HEK293 (cell line): ENCODE measurements at regions not wholly inside any gene's neighbourhood (a gene's known extent, or its start where the extent isn't known, plus 50 kb on each side); places are given as distances from the start of the nearest gene placed in this dataset.

Experiments used
- CTCF ChIA-PET: fragments of 350-600 bp; formaldehyde crosslinking; extraction: SDS; loops from one replicate; lab custom pipeline; 2021; ENCODE audit warnings: antibody characterized with exemption; lab: Yijun Ruan, JAX
- POLR2A ChIA-PET: fragments of 300-600 bp; formaldehyde crosslinking; extraction: SDS; loops from one replicate; lab custom pipeline; 2020; ENCODE audit warnings: antibody characterized with exemption, inconsistent platforms; lab: Yijun Ruan, JAX
- H3K27ac ChIP-seq: fragments of 200-500 bp; sonication (Bioruptor generic); 2 replicates; pipeline ENCODE4 v1.5.1; 2014; ENCODE audit warnings: low read depth, low read length, control low read depth, inconsistent platforms; ENCODE audit errors: extremely low read depth
- H3K36me3 ChIP-seq, 2 experiments: fragments of 200-500 bp in 1 of 2; sonication (Bioruptor generic) in 1 of 2; 1 replicate in 1 of 2; 2 replicates in 1 of 2; pipeline ENCODE4 v1.5.1; 2014 to 2017; ENCODE audit warnings: inconsistent platforms in 2 of 2, low read length in 2 of 2; ENCODE audit not compliant: control insufficient read depth in 2 of 2, insufficient read depth in 1 of 2
- H3K4me1 ChIP-seq: fragments of 200-500 bp; sonication (Bioruptor generic); 2 replicates; pipeline ENCODE4 v1.5.1; 2014; ENCODE audit warnings: mild to moderate bottlenecking, low read length, inconsistent platforms; ENCODE audit not compliant: control insufficient read depth, insufficient read depth
- H3K4me3 ChIP-seq: 2 replicates; pipeline ENCODE4 v1.5.1; 2011; ENCODE audit warnings: low read depth, mild to moderate bottlenecking, control low read depth, low read length, moderate library complexity
- H3K9me3 ChIP-seq: fragments of 200-500 bp; sonication (Bioruptor generic); 2 replicates; pipeline ENCODE4 v1.5.1; 2014; ENCODE audit warnings: low read depth, low read length, inconsistent platforms; ENCODE audit not compliant: control insufficient read depth, insufficient read depth
- HOXD13 ChIP-seq: sonication (generic); formaldehyde crosslinking; IDR thresholded peaks from 2 replicates; pipeline ENCODE4 v1.8.0; 2022; ENCODE audit warnings: missing genetic modification reagents, borderline replicate concordance
- KLF10 ChIP-seq: fragments of 450-650 bp; IDR thresholded peaks from 2 replicates; pipeline ENCODE4 v1.5.1; 2018; ENCODE audit warnings: missing biosample characterization, mild to moderate bottlenecking, missing genetic modification characterization
- SP3 ChIP-seq: fragments of 450-650 bp; formaldehyde crosslinking; IDR thresholded peaks from 2 replicates; pipeline ENCODE4 v1.5.1; 2016; ENCODE audit warnings: missing biosample characterization, missing genetic modification characterization
- TCF7L2 ChIP-seq: IDR thresholded peaks from 2 replicates; pipeline ENCODE4 v1.6.1; 2011; ENCODE audit warnings: low read depth, mild to moderate bottlenecking, inconsistent platforms, low read length, moderate library complexity, borderline replicate concordance
- ZFP3 ChIP-seq: fragments of 450-650 bp; formaldehyde crosslinking; IDR thresholded peaks from 2 replicates; pipeline ENCODE4 v1.5.1; 2016; ENCODE audit warnings: low read depth, missing biosample characterization, missing genetic modification characterization
- ZNF138 ChIP-seq: fragments of 450-650 bp; formaldehyde crosslinking; IDR thresholded peaks from 2 replicates; pipeline ENCODE4 v1.5.1; 2016; ENCODE audit warnings: missing biosample characterization, missing genetic modification characterization, borderline replicate concordance
- ZNF140 ChIP-seq: fragments of 450-650 bp; formaldehyde crosslinking; IDR thresholded peaks from 2 replicates; pipeline ENCODE4 v1.5.1; 2016; ENCODE audit warnings: missing biosample characterization, missing genetic modification characterization
- ZNF175 ChIP-seq: fragments of 450-650 bp; formaldehyde crosslinking; IDR thresholded peaks from 2 replicates; pipeline ENCODE4 v1.5.1; 2016; ENCODE audit warnings: missing biosample characterization, missing genetic modification characterization
- ZNF221 ChIP-seq: fragments of 450-650 bp; formaldehyde crosslinking; IDR thresholded peaks from 2 replicates; pipeline ENCODE4 v1.5.1; 2017; ENCODE audit warnings: missing biosample characterization, missing genetic modification characterization, borderline replicate concordance
- ZNF223 ChIP-seq: fragments of 450-650 bp; formaldehyde crosslinking; IDR thresholded peaks from 2 replicates; pipeline ENCODE4 v1.5.1; 2016; ENCODE audit warnings: missing biosample characterization, missing genetic modification characterization
- ZNF302 ChIP-seq: fragments of 450-650 bp; formaldehyde crosslinking; IDR thresholded peaks from 2 replicates; pipeline ENCODE4 v1.5.1; 2016; ENCODE audit warnings: missing biosample characterization, missing genetic modification characterization, low read depth
- ZNF394 ChIP-seq: fragments of 450-650 bp; formaldehyde crosslinking; IDR thresholded peaks from 2 replicates; pipeline ENCODE4 v1.5.1; 2016; ENCODE audit warnings: missing biosample characterization, missing genetic modification characterization, mild to moderate bottlenecking, moderate library complexity, borderline replicate concordance
- ZNF473 ChIP-seq: fragments of 450-650 bp; formaldehyde crosslinking; IDR thresholded peaks from 2 replicates; pipeline ENCODE4 v1.5.1; 2017; ENCODE audit warnings: missing biosample characterization, missing genetic modification characterization
- ZNF555 ChIP-seq: fragments of 450-650 bp; formaldehyde crosslinking; conservative IDR thresholded peaks from 2 replicates; pipeline ENCODE4 v1.5.1; 2017; ENCODE audit warnings: missing biosample characterization, mild to moderate bottlenecking, missing genetic modification characterization, inconsistent platforms
- ZNF571 ChIP-seq: fragments of 450-650 bp; formaldehyde crosslinking; IDR thresholded peaks from 2 replicates; pipeline ENCODE4 v1.5.0; 2017; ENCODE audit warnings: missing biosample characterization, missing genetic modification characterization
- ZNF610 ChIP-seq: fragments of 450-650 bp; formaldehyde crosslinking; IDR thresholded peaks from 2 replicates; pipeline ENCODE4 v1.5.1; 2016; ENCODE audit warnings: missing biosample characterization, missing genetic modification characterization, borderline replicate concordance
- ZNF621 ChIP-seq: fragments of 450-650 bp; formaldehyde crosslinking; IDR thresholded peaks from 2 replicates; pipeline ENCODE4 v1.5.1; 2017; ENCODE audit warnings: missing biosample characterization, missing genetic modification characterization
- ZNF654 ChIP-seq: fragments of 450-650 bp; formaldehyde crosslinking; IDR thresholded peaks from 2 replicates; pipeline ENCODE4 v1.5.1; 2016; ENCODE audit warnings: low read depth, missing biosample characterization, missing genetic modification characterization
- ZNF785 ChIP-seq: fragments of 450-650 bp; formaldehyde crosslinking; IDR thresholded peaks from 2 replicates; pipeline ENCODE4 v1.5.1; 2016; ENCODE audit warnings: missing biosample characterization, missing genetic modification characterization
- ZNF843 ChIP-seq: fragments of 450-650 bp; formaldehyde crosslinking; IDR thresholded peaks from 2 replicates; pipeline ENCODE4 v1.5.1; 2016; ENCODE audit warnings: missing biosample characterization, missing genetic modification characterization
- ZSCAN23 ChIP-seq: fragments of 450-650 bp; formaldehyde crosslinking; IDR thresholded peaks from 2 replicates; pipeline ENCODE4 v1.5.1; 2016; ENCODE audit warnings: missing biosample characterization, missing genetic modification characterization
- TF ChIP-seq, protein P1 (sequence below): fragments of 450-650 bp; formaldehyde crosslinking; IDR thresholded peaks from 2 replicates; pipeline ENCODE4 v1.5.1; 2016; ENCODE audit warnings: missing biosample characterization, missing genetic modification characterization
- TF ChIP-seq, protein P2 (sequence below): fragments of 450-650 bp; formaldehyde crosslinking; IDR thresholded peaks from 2 replicates; pipeline ENCODE4 v1.5.1; 2016; ENCODE audit warnings: missing biosample characterization, missing genetic modification characterization
- TF ChIP-seq, protein P3 (sequence below): fragments of 450-650 bp; formaldehyde crosslinking; IDR thresholded peaks from 2 replicates; pipeline ENCODE4 v1.5.1; 2016; ENCODE audit warnings: missing biosample characterization, missing genetic modification characterization
- TF ChIP-seq, protein P4 (sequence below): fragments of 450-650 bp; formaldehyde crosslinking; IDR thresholded peaks from 2 replicates; pipeline ENCODE4 v1.5.1; 2016; ENCODE audit warnings: missing biosample characterization, missing genetic modification characterization
- TF ChIP-seq, protein P5 (sequence below): fragments of 450-650 bp; formaldehyde crosslinking; IDR thresholded peaks from 2 replicates; pipeline ENCODE4 v1.5.1; 2016; ENCODE audit warnings: missing biosample characterization, missing genetic modification characterization

DNA sequence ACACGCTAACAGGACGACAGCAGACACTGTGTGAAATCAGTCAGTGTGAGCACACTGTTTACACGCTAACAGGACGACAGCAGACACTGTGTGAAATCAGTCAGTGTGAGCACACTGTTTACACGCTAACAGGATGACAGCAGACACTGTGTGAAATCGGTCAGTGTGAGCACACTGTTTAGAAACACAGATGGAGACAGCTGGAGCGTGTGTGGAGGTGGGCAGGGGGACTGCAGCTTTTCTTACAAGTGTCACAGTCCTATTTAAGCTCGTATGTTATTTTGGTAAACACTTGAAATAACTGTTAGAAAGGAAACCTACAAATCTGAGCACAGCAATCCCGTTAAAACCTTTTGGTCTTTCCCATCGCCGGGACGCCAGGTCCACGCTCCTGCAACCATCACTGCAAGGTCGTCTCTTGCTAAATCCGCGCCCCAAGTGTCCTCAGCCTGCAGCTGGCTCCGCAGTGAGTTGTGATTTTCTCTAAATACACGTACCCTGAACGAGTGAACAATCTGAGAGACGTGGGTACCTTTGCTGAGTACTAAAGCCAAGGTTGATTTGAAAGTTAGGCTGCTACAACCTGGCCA, 58.9 kb upstream of the CTDP1 start:
- Histone ChIP-seq H3K36me3 (no peaks in the 10 kb centered on the region), H3K4me1 (no peaks in the 10 kb centered on the region), H3K9me3 (peaks cover 2% of the 10 kb centered on the region; the same call in 1 of the 2 replicates), H3K27ac (no peak overlapping the region), H3K4me3 (no peak overlapping the region)
- TF ChIP-seq ZFP3 (tag by site-specific recombination) (no peak), ZSCAN23 (no peak), ZNF302 (tag by site-specific recombination) (no peak), ZNF221 (no peak)
- TF ChIP-seq, protein P1, sequence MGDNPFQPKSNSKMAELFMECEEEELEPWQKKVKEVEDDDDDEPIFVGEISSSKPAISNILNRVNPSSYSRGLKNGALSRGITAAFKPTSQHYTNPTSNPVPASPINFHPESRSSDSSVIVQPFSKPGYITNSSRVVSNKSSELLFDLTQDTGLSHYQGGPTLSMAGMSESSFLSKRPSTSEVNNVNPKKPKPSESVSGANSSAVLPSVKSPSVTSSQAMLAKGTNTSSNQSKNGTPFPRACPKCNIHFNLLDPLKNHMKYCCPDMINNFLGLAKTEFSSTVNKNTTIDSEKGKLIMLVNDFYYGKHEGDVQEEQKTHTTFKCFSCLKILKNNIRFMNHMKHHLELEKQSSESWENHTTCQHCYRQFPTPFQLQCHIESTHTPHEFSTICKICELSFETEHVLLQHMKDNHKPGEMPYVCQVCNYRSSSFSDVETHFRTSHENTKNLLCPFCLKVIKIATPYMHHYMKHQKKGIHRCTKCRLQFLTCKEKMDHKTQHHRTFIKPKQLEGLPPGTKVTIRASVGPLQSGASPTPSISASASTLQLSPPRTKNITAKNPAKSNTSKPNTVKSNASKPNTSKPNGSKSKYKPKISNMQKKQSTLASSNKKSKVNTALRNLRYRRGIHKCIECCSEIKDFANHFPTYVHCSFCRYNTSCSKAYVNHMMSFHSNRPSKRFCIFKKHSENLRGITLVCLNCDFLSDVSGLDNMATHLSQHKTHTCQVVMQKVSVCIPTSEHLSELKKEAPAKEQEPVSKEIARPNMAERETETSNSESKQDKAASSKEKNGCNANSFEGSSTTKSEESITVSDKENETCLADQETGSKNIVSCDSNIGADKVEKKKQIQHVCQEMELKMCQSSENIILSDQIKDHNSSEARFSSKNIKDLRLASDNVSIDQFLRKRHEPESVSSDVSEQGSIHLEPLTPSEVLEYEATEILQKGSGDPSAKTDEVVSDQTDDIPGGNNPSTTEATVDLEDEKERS (tag by site-specific recombination): no peak
- TF ChIP-seq, protein P2, sequence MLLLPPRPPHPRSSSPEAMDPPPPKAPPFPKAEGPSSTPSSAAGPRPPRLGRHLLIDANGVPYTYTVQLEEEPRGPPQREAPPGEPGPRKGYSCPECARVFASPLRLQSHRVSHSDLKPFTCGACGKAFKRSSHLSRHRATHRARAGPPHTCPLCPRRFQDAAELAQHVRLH (tag by site-specific recombination): no peak
- TF ChIP-seq, protein P3, sequence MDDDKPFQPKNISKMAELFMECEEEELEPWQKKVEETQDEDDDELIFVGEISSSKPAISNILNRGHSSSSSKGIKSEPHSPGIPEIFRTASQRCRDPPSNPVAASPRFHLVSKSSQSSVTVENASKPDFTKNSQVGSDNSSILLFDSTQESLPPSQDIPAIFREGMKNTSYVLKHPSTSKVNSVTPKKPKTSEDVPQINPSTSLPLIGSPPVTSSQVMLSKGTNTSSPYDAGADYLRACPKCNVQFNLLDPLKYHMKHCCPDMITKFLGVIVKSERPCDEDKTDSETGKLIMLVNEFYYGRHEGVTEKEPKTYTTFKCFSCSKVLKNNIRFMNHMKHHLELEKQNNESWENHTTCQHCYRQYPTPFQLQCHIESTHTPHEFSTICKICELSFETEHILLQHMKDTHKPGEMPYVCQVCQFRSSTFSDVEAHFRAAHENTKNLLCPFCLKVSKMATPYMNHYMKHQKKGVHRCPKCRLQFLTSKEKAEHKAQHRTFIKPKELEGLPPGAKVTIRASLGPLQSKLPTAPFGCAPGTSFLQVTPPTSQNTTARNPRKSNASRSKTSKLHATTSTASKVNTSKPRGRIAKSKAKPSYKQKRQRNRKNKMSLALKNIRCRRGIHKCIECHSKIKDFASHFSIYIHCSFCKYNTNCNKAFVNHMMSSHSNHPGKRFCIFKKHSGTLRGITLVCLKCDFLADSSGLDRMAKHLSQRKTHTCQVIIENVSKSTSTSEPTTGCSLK (tag by site-specific recombination): no peak
- ChIA-PET POLR2A (no interaction called here), CTCF (interaction anchor here (0.6 kb wide), 1 partner anchor 780 kb away, joined by 3 read pairs; no protein-coding TSS in a partner anchor)

DNA sequence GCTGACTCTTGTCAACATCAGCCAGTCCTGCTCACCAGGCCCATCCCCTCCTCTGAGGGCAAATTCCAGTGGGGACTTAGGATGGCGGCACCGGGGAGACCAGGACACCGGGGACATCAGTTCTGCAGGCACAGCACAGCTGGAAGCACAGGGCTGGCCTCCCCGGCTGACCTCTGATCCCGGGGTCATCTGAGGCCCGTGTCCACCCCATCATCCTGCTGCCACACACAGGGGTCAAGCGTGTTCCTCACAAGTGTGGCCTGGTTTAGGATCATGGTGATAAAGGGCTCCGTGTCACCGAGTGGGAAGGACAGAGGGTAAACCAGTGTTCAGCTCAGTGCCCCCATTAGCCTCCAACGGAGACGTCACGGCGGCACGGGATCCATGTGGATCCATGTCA, 58.1 kb upstream of the CTDP1 start:
- H3K27ac ChIP-seq: no peak overlapping the region
- H3K9me3 ChIP-seq: peaks cover 2% of the 10 kb centered on the region; the same call in 1 of the 2 replicates
- ChIA-PET POLR2A (no interaction called here), CTCF (interaction anchor here (0.6 kb wide), 1 partner anchor 781 kb away, joined by 3 read pairs; no protein-coding TSS in a partner anchor)
- H3K4me3 ChIP-seq: no peak overlapping the region
- no peak for TF ChIP-seq ZNF555 (tag by site-specific recombination)
- TF ChIP-seq KLF10 (tag by site-specific recombination): no peak
- TF ChIP-seq ZNF473 (tag by site-specific recombination): no peak
- TF ChIP-seq ZNF654: no peak
- no peak for TF ChIP-seq ZNF621 (tag by site-specific recombination)
- no peak for TF ChIP-seq ZNF571 (tag by site-specific recombination)
- TF ChIP-seq TCF7L2: no peak
- TF ChIP-seq ZNF610 (tag by site-specific recombination): no peak
- TF ChIP-seq, protein P4, sequence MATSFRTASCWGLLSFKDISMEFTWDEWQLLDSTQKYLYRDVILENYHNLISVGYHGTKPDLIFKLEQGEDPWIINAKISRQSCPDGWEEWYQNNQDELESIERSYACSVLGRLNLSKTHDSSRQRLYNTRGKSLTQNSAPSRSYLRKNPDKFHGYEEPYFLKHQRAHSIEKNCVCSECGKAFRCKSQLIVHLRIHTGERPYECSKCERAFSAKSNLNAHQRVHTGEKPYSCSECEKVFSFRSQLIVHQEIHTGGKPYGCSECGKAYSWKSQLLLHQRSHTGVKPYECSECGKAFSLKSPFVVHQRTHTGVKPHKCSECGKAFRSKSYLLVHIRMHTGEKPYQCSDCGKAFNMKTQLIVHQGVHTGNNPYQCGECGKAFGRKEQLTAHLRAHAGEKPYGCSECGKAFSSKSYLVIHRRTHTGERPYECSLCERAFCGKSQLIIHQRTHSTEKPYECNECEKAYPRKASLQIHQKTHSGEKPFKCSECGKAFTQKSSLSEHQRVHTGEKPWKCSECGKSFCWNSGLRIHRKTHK: no peak
- no peak for TF ChIP-seq ZNF223 (tag by site-specific recombination)
- no peak for TF ChIP-seq ZNF785
- no peak for TF ChIP-seq ZNF140 (tag by site-specific recombination)
- TF ChIP-seq HOXD13 (CRISPR knock-in tag): no peak
- no peak for TF ChIP-seq SP3 (tag by site-specific recombination)
- no peak for TF ChIP-seq ZNF175
- TF ChIP-seq ZNF394: no peak
- TF ChIP-seq, protein P5, sequence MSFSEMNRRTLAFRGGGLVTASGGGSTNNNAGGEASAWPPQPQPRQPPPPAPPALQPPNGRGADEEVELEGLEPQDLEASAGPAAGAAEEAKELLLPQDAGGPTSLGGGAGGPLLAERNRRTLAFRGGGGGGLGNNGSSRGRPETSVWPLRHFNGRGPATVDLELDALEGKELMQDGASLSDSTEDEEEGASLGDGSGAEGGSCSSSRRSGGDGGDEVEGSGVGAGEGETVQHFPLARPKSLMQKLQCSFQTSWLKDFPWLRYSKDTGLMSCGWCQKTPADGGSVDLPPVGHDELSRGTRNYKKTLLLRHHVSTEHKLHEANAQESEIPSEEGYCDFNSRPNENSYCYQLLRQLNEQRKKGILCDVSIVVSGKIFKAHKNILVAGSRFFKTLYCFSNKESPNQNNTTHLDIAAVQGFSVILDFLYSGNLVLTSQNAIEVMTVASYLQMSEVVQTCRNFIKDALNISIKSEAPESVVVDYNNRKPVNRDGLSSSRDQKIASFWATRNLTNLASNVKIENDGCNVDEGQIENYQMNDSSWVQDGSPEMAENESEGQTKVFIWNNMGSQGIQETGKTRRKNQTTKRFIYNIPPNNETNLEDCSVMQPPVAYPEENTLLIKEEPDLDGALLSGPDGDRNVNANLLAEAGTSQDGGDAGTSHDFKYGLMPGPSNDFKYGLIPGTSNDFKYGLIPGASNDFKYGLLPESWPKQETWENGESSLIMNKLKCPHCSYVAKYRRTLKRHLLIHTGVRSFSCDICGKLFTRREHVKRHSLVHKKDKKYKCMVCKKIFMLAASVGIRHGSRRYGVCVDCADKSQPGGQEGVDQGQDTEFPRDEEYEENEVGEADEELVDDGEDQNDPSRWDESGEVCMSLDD (tag by site-specific recombination): no peak
- TF ChIP-seq ZNF138: no peak
- no peak for TF ChIP-seq ZNF843 (tag by site-specific recombination)
- no peaks in the 10 kb centered on the region for H3K36me3 ChIP-seq
- no peaks in the 10 kb centered on the region for H3K4me1 ChIP-seq
